Myocyte (in vitro differentiated cells): ENCODE measurements at regions not wholly inside any gene's neighbourhood (a gene's known extent, or its start where the extent isn't known, plus 50 kb on each side); places are given as distances from the start of the nearest gene placed in this dataset.

Experiments used
- DNase-seq: peaks from one replicate; pipeline ENCODE4 v3.0.0-alpha.2; 2012; ENCODE audit warnings: low read depth

- no peak for DNase-seq
Measured at GRCh38 chr19:29323021-29323430, 110.1 kb upstream of the UQCRFS1 start.

GRCh38 chr19:29323440-29324290 lies 110.7 kb upstream of the UQCRFS1 start:
- no peak for DNase-seq

- no peak for DNase-seq
Measured at GRCh38 chr19:29324291-29324680, 111.3 kb upstream of the UQCRFS1 start.

- no peak for DNase-seq
Measured at GRCh38 chr19:29324717-29325116, 111.8 kb upstream of the UQCRFS1 start.

- no peak for DNase-seq
Measured at GRCh38 chr19:29325241-29325975, 112.5 kb upstream of the UQCRFS1 start.

GRCh38 chr19:29326351-29326750 lies 113.4 kb upstream of the UQCRFS1 start:
- no peak for DNase-seq

GRCh38 chr19:29326849-29327840 lies 114.2 kb upstream of the UQCRFS1 start:
- no peak for DNase-seq

- no peak for DNase-seq
Measured at GRCh38 chr19:29328586-29328985, 115.6 kb upstream of the UQCRFS1 start.

- DNase-seq = no peak
Measured at GRCh38 chr19:29329460-29330134, 116.6 kb upstream of the UQCRFS1 start.

- DNase-seq = no peak
Measured at GRCh38 chr19:29336425-29336824, 123.5 kb upstream of the UQCRFS1 start.

- DNase-seq = no peak
Measured at GRCh38 chr19:29337029-29337428, 124.1 kb upstream of the UQCRFS1 start.

- no peak for DNase-seq
Measured at GRCh38 chr19:29338480-29338879, 125.5 kb upstream of the UQCRFS1 start.

- DNase-seq = no peak
Measured at GRCh38 chr19:29342721-29343120, 129.8 kb upstream of the UQCRFS1 start.

GRCh38 chr19:29364224-29364726 lies 151.3 kb upstream of the UQCRFS1 start:
- no peak for DNase-seq

GRCh38 chr19:29364999-29365398 lies 152.0 kb upstream of the UQCRFS1 start:
- DNase-seq = no peak

- DNase-seq = no peak
Measured at GRCh38 chr19:29365836-29366417, 153.0 kb upstream of the UQCRFS1 start.

- DNase-seq = no peak
Measured at GRCh38 chr19:29366757-29367156, 153.8 kb upstream of the UQCRFS1 start.

GRCh38 chr19:29367791-29368222 lies 154.9 kb upstream of the UQCRFS1 start:
- no peak for DNase-seq

GRCh38 chr19:29370276-29370675 lies 155.5 kb upstream of the VSTM2B start:
- DNase-seq = no peak
